ENCODE measurements at regions not wholly inside any gene's neighbourhood (a gene's known extent, or its start where the extent isn't known, plus 50 kb on each side); places are given as distances from the start of the nearest gene placed in this dataset.

- TF ChIP-seq CTCF (IDR thresholded peaks at IDR 0.05) (no peak), POLR2A (IDR thresholded peaks at IDR 0.05) (no peak), POLR2AphosphoS5 (IDR thresholded peaks at IDR 0.05) (no peak), EP300 (IDR thresholded peaks at IDR 0.05) (no peak)
These were observed 372.5 kb upstream of the KLHL29 start for GRCh38 chr2:23012499-23012898.
